ENCODE measurements at regions not wholly inside any gene's neighbourhood (a gene's known extent, or its start where the extent isn't known, plus 50 kb on each side); places are given as distances from the start of the nearest gene placed in this dataset.

GRCh38 chrX:151814767-151815166 lies 80.2 kb downstream of the CNGA2 start:
- intact Hi-C loops (cut with micrococcal nuclease; ENCODE audit: unreplicated experiment): no loop called here
- no TSS peak for BruUV-seq (replicated peaks)
- no peak overlapping the region for H3K4me3 Mint-ChIP-seq (ENCODE audit: low read depth, unreplicated experiment)
- CTCF ChIA-PET: interaction anchor here (0.6 kb wide), 1 partner anchor 20 kb away, joined by 3 read pairs; no protein-coding TSS in a partner anchor
- DNase-seq: no peak
- no peaks in the 10 kb centered on the region for H3K36me3 Mint-ChIP-seq (ENCODE audit: insufficient read depth, unreplicated experiment)
- H3K9me3 Mint-ChIP-seq (ENCODE audit: low read depth, unreplicated experiment): no peaks in the 10 kb centered on the region
- H3K27ac Mint-ChIP-seq (ENCODE audit: unreplicated experiment): no peak overlapping the region
- no peak for TF ChIP-seq CTCF (IDR thresholded peaks at IDR 0.05; ENCODE audit: unreplicated experiment)
- no peaks in the 10 kb centered on the region for H3K4me1 Mint-ChIP-seq (ENCODE audit: low read depth, unreplicated experiment)
- no peaks in the 10 kb centered on the region for H3K27me3 Mint-ChIP-seq (ENCODE audit: unreplicated experiment)

GRCh38 chrX:151815398-151815797 lies 80.9 kb downstream of the CNGA2 start:
- Mint-ChIP-seq H3K9me3 (ENCODE audit: low read depth, unreplicated experiment) (no peaks in the 10 kb centered on the region), H3K27ac (ENCODE audit: unreplicated experiment) (no peak overlapping the region), H3K36me3 (ENCODE audit: insufficient read depth, unreplicated experiment) (no peaks in the 10 kb centered on the region), H3K27me3 (ENCODE audit: unreplicated experiment) (no peaks in the 10 kb centered on the region), H3K4me3 (ENCODE audit: low read depth, unreplicated experiment) (no peak overlapping the region), H3K4me1 (ENCODE audit: low read depth, unreplicated experiment) (no peaks in the 10 kb centered on the region)
- CTCF ChIA-PET: no interaction called here
- DNase-seq: no peak
- TF ChIP-seq CTCF (IDR thresholded peaks at IDR 0.05; ENCODE audit: unreplicated experiment): no peak
- intact Hi-C loops (cut with micrococcal nuclease; ENCODE audit: unreplicated experiment): no loop called here
- no TSS peak for BruUV-seq (replicated peaks)

- no TSS peak for BruUV-seq (replicated peaks)
- Mint-ChIP-seq H3K27me3 (ENCODE audit: unreplicated experiment) (no peaks in the 10 kb centered on the region), H3K4me3 (ENCODE audit: low read depth, unreplicated experiment) (no peak overlapping the region), H3K4me1 (ENCODE audit: low read depth, unreplicated experiment) (no peaks in the 10 kb centered on the region), H3K9me3 (ENCODE audit: low read depth, unreplicated experiment) (no peaks in the 10 kb centered on the region), H3K27ac (ENCODE audit: unreplicated experiment) (no peak overlapping the region), H3K36me3 (ENCODE audit: insufficient read depth, unreplicated experiment) (no peaks in the 10 kb centered on the region)
- intact Hi-C loops (cut with micrococcal nuclease; ENCODE audit: unreplicated experiment): no loop called here
- CTCF ChIA-PET: no interaction called here
- no peak for TF ChIP-seq CTCF (IDR thresholded peaks at IDR 0.05; ENCODE audit: unreplicated experiment)
- DNase-seq: no peak
Measured at GRCh38 chrX:151816934-151817333, 82.4 kb downstream of the CNGA2 start.

- Mint-ChIP-seq H3K4me1 (ENCODE audit: low read depth, unreplicated experiment) (no peaks in the 10 kb centered on the region), H3K27ac (ENCODE audit: unreplicated experiment) (no peak overlapping the region), H3K27me3 (ENCODE audit: unreplicated experiment) (no peaks in the 10 kb centered on the region), H3K36me3 (ENCODE audit: insufficient read depth, unreplicated experiment) (no peaks in the 10 kb centered on the region), H3K9me3 (ENCODE audit: low read depth, unreplicated experiment) (no peaks in the 10 kb centered on the region), H3K4me3 (ENCODE audit: low read depth, unreplicated experiment) (no peak overlapping the region)
- no TSS peak for BruUV-seq (replicated peaks)
- CTCF ChIA-PET: no interaction called here
- intact Hi-C loops (cut with micrococcal nuclease; ENCODE audit: unreplicated experiment): no loop called here
- no peak for DNase-seq
- no peak for TF ChIP-seq CTCF (IDR thresholded peaks at IDR 0.05; ENCODE audit: unreplicated experiment)
Measured at GRCh38 chrX:151818828-151819227, 84.3 kb downstream of the CNGA2 start.
